Stomach (tissue), 8 donors: ENCODE measurements at regions not wholly inside any gene's neighbourhood (a gene's known extent, or its start where the extent isn't known, plus 50 kb on each side); places are given as distances from the start of the nearest gene placed in this dataset.

ENCODE experiments used
- DNase-seq, 2 donors: peaks; one replicate each; pipeline versions ENCODE4 v3.0.0 to v3.0.0-alpha.2; 2013 to 2019
- H3K27ac ChIP-seq, 5 donors: fragments of 200-600 bp in 4 of 5; sonication (generic) in 4 of 5; one replicate each; pipeline ENCODE4 v1.5.1; 2013 to 2019; ENCODE audit warnings: mild to moderate bottlenecking in 1 of 5, moderate library complexity in 1 of 5
- H3K27me3 ChIP-seq, 3 donors: fragments of 200-600 bp; sonication (generic); one replicate each; pipeline ENCODE4 v1.5.1; 2017 to 2019; ENCODE audit warnings: mixed run types in 1 of 3
- H3K36me3 ChIP-seq, 4 donors: fragments of 200-600 bp; sonication (generic); 1 replicate in 3 of 4; 2 replicates in 1 of 4; pipeline ENCODE4 v1.5.1; 2016 to 2019
- H3K4me1 ChIP-seq, 4 donors: fragments of 200-600 bp; sonication (generic); one replicate each; pipeline ENCODE4 v1.5.1; 2016 to 2019
- H3K4me3 ChIP-seq, 4 donors: fragments of 200-600 bp; sonication (generic) in 3 of 4; one replicate each; pipeline ENCODE4 v1.5.1; 2016 to 2019; ENCODE audit warnings: mild to moderate bottlenecking in 1 of 4
- H3K9me3 ChIP-seq, 4 donors: fragments of 200-600 bp; sonication (generic); one replicate each; pipeline ENCODE4 v1.5.1; 2016 to 2019
- CTCF ChIP-seq, 7 experiments: fragments of 450-650 bp in 4 of 7; fragments of 200-600 bp in 3 of 7; sonication (generic) in 3 of 7; IDR thresholded peaks; one replicate each; pipeline ENCODE4 v1.5.1; 2016 to 2019; ENCODE audit warnings: antibody characterized with exemption in 7 of 7, control low read depth in 2 of 7, mild to moderate bottlenecking in 1 of 7
- EP300 ChIP-seq: sonication (generic); formaldehyde crosslinking; IDR thresholded peaks from one replicate; pipeline ENCODE4 v1.6.1; 2017; ENCODE audit warnings: antibody characterized with exemption
- POLR2A ChIP-seq, 4 donors: fragments of 450-650 bp; IDR thresholded peaks; one replicate each; pipeline ENCODE4 v1.6.1; 2016; ENCODE audit warnings: antibody characterized with exemption in 4 of 4, control low read depth in 2 of 4, mild to moderate bottlenecking in 1 of 4, moderate library complexity in 1 of 4
- POLR2AphosphoS5 ChIP-seq, 3 donors: sonication (generic); formaldehyde crosslinking; IDR thresholded peaks; one replicate each; pipeline ENCODE4 v1.6.1; 2016; ENCODE audit warnings: antibody characterized with exemption in 3 of 3
- WGBS, 5 donors: extraction: QIAGEN DNeasy Blood & Tissue Kit in 3 of 5; methylation state at CpG; one replicate each; pipeline versions ENCODE4 v1.1.5 to v1.1.7; 2013 to 2018; 5-methylcytosine and 5-hydroxymethylcytosine counted together
- intact Hi-C: fragments of 100-400 bp; cut with DNase I; formaldehyde crosslinking; loops from one replicate; pipeline ENCODE4 v1.15.1; 2023; ENCODE audit warnings: low total_unique reads
- donor health status: healthy with polysubstance abuse.
- donor health status: Bipolar disorder and iron deficiency.
- donor health status: healthy.

DNA sequence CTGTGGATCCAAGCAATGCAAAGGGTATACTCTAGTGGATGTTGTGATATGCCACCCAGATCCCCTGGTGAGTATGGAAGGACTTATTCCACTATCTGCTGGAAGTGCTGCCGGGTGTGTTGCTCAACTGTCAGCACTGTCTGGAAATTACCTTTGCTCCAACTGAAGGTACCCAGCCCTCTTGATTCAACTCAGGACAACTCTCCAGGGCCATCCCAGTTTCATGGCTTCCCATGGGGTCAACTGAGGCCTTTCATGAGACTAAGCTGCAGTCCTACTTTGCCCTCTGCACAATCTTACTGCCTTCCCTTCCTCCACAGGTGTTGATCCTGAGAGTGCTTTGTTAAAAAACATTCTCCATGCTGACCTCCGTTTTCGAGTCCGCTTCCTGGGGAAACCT is 99.8 kb downstream of the SPRY1 start:
- H3K27me3 ChIP-seq = no peaks in the 10 kb centered on the region
- no peak overlapping the region for H3K4me3 ChIP-seq
- H3K4me1 ChIP-seq = no peaks in the 10 kb centered on the region
- TF ChIP-seq POLR2AphosphoS5 (IDR thresholded peaks at IDR 0.05) (no peak), CTCF (IDR thresholded peaks at IDR 0.05) (no peak), POLR2A (IDR thresholded peaks at IDR 0.05) (no peak), EP300 (no peak)
- no peak overlapping the region for H3K27ac ChIP-seq
- whole genome bisulfite sequencing, 5 donors = 90 to 97% (median 92%) methylated on average over 4 of the region's 4 CpGs
- H3K9me3 ChIP-seq = no peaks in the 10 kb centered on the region
- no peak for DNase-seq
- H3K36me3 ChIP-seq = no peaks in the 10 kb centered on the region
- intact Hi-C loops = no loop called here

GRCh38 chr4:123497340-123497739 is 100.7 kb downstream of the SPRY1 start:
- no peaks in the 10 kb centered on the region for H3K4me1 ChIP-seq
- no peaks in the 10 kb centered on the region for H3K36me3 ChIP-seq
- H3K4me3 ChIP-seq = no peak overlapping the region
- H3K27me3 ChIP-seq = no peaks in the 10 kb centered on the region
- no peak for TF ChIP-seq POLR2AphosphoS5 (IDR thresholded peaks at IDR 0.05)
- no peak for DNase-seq
- intact Hi-C loops = no loop called here
- no peak overlapping the region for H3K27ac ChIP-seq
- WGBS, 5 donors = 74 to 80% (median 77%) methylated on average over 6 of the region's 6 CpGs
- no peaks in the 10 kb centered on the region for H3K9me3 ChIP-seq

DNA sequence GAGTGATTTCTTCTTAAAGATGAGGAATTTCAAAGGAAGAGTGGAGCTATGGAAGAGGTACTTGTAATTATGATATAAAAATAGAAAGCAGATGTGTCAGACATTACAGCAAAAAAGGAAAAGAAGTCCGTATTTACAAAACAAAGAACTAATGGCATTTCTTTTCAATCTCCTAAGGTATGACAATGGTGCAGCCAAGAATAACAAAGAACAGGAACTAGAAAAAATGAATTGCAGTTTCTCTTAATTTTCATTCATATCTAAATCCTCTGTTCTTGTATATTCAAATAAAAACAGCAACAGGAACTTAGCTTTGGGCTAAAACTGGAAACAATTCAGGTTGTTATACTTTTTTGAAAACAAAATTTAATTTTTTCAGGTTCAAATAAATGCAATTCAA is 105.1 kb downstream of the SPRY1 start:
- H3K4me1 ChIP-seq = peaks cover 6 to 23% (median 10%) of the 10 kb centered on the region in 4 donors
- H3K36me3 ChIP-seq = no peaks in the 10 kb centered on the region
- intact Hi-C loops = no loop called here
- 55 to 68% (median 62%) methylated on average over 1 of the region's 1 CpG for WGBS, 5 donors
- H3K4me3 ChIP-seq = no peak overlapping the region
- no peak overlapping the region for H3K27ac ChIP-seq
- no peak for DNase-seq
- TF ChIP-seq POLR2AphosphoS5 (IDR thresholded peaks at IDR 0.05) (no peak), POLR2A (IDR thresholded peaks at IDR 0.05) (no peak)
- H3K27me3 ChIP-seq = no peaks in the 10 kb centered on the region
- H3K9me3 ChIP-seq = no peaks in the 10 kb centered on the region

DNA sequence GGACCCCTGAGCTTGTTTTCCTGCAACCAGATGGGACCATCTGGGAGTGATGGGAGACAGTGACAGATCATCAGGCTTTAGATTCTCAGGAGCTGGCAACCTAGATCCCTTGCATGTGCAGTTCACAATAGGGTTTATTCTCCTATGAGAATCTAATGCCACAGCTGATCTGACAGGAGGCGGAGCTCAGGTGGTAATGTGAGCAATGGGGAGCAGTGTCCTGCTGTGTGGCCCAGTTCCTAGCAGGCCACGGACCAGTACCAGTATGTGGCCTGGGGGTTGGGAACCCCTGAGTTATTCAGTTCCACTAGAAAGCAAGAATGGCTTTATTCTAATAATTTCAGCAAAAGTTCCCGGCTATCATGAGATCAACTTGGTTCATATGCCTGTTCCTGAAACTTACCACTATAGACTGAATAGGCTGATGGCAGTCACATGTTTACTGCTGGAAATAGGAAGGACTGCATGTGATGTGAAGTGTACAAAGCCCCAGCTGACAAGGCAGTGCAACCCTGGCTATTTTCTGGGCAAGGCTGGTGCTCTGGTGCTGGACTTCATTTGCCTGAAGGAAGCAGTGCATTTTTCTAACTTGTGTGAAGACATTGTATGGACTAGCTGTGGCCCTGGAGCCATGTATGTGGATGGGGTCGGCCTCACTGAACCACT is 107.2 kb downstream of the SPRY1 start:
- H3K4me1 ChIP-seq = peaks cover 6 to 26% (median 15%) of the 10 kb centered on the region in 4 donors
- intact Hi-C loops = no loop called here
- no peak overlapping the region for H3K4me3 ChIP-seq
- H3K36me3 ChIP-seq = no peaks in the 10 kb centered on the region
- WGBS, 5 donors = 75 to 95% (median 83%) methylated on average over 4 of the region's 4 CpGs
- peak in 1 of 2 donors; percentile 22 for DNase-seq
- TF ChIP-seq EP300 = no peak
- H3K27ac ChIP-seq = no peak overlapping the region
- H3K9me3 ChIP-seq = no peaks in the 10 kb centered on the region
- no peaks in the 10 kb centered on the region for H3K27me3 ChIP-seq

GRCh38 chr4:123505095-123506010 is 108.8 kb downstream of the SPRY1 start:
- TF ChIP-seq EP300 = no peak
- TF ChIP-seq CTCF (IDR thresholded peaks at IDR 0.05) = no peak
- TF ChIP-seq POLR2AphosphoS5 (IDR thresholded peaks at IDR 0.05) = peak in 1 of 3 donors; percentile 4
- intact Hi-C loops = no loop called here

More at GRCh38 chr4:123505095-123506010, 108.8 kb downstream of the SPRY1 start:
- peak; percentile 62 to 92 for DNase-seq
- WGBS, 5 donors = 1 to 4% (median 2%) methylated on average over 39 to 58 of the region's 58 CpGs
- peaks cover 6 to 26% (median 15%) of the 10 kb centered on the region in 4 donors for H3K4me1 ChIP-seq
- H3K36me3 ChIP-seq = no peaks in the 10 kb centered on the region
- no peaks in the 10 kb centered on the region for H3K27me3 ChIP-seq
- peak overlapping the region; percentile 52 to 59 (median 58) for H3K4me3 ChIP-seq
- no peaks in the 10 kb centered on the region for H3K9me3 ChIP-seq
- H3K27ac ChIP-seq = peak overlapping the region; percentile 79 to 90 (median 82)
